ENCODE measurements at regions not wholly inside any gene's neighbourhood (a gene's known extent, or its start where the extent isn't known, plus 50 kb on each side); places are given as distances from the start of the nearest gene placed in this dataset.

- no peak for DNase-seq
Measured at GRCh38 chr12:62078020-62078419, 182.2 kb upstream of the USP15 start.

- no peak for DNase-seq
Measured at GRCh38 chr12:62082448-62082847, 177.8 kb upstream of the USP15 start.

- DNase-seq, result no peak
Measured at GRCh38 chr12:62098132-62098531, 162.1 kb upstream of the USP15 start.

GRCh38 chr12:62103748-62104147, 156.5 kb upstream of the USP15 start:
- no peak for DNase-seq

- no peak for DNase-seq
Measured at GRCh38 chr12:62106547-62107185, 153.5 kb upstream of the USP15 start.

- DNase-seq, result no peak
Measured at GRCh38 chr12:62113366-62114011, 146.7 kb upstream of the USP15 start.

GRCh38 chr12:62116986-62117385, 143.2 kb upstream of the USP15 start:
- DNase-seq, result no peak

GRCh38 chr12:62123721-62124203, 136.4 kb upstream of the USP15 start:
- DNase-seq, result peak; percentile 15

GRCh38 chr12:62127516-62127915, 132.7 kb upstream of the USP15 start:
- DNase-seq, result no peak

GRCh38 chr12:62128175-62128975, 131.8 kb upstream of the USP15 start:
- no peak for DNase-seq

GRCh38 chr12:62129291-62129690, 130.9 kb upstream of the USP15 start:
- no peak for DNase-seq

- no peak for DNase-seq
Measured at GRCh38 chr12:62130402-62130801, 129.8 kb upstream of the USP15 start.

- DNase-seq, result no peak
Measured at GRCh38 chr12:62130834-62131552, 129.2 kb upstream of the USP15 start.

- no peak for DNase-seq
Measured at GRCh38 chr12:62133440-62133839, 126.8 kb upstream of the USP15 start.

GRCh38 chr12:62135553-62136200, 124.5 kb upstream of the USP15 start:
- DNase-seq, result no peak

GRCh38 chr12:62136496-62136895, 123.7 kb upstream of the USP15 start:
- DNase-seq, result no peak

- DNase-seq, result no peak
Measured at GRCh38 chr12:62138527-62138926, 121.7 kb upstream of the USP15 start.

GRCh38 chr12:62146318-62146717, 113.9 kb upstream of the USP15 start:
- no peak for DNase-seq

GRCh38 chr12:62158013-62158412, 102.2 kb upstream of the USP15 start:
- DNase-seq, result no peak

GRCh38 chr12:62158461-62159360, 101.5 kb upstream of the USP15 start:
- DNase-seq, result no peak

GRCh38 chr12:62162214-62162613, 98.0 kb upstream of the USP15 start:
- DNase-seq, result no peak

- no peak for DNase-seq
Measured at GRCh38 chr12:62163368-62163767, 96.8 kb upstream of the USP15 start.
